Fibroblast of lung (primary cell): ENCODE measurements at regions not wholly inside any gene's neighbourhood (a gene's known extent, or its start where the extent isn't known, plus 50 kb on each side); places are given as distances from the start of the nearest gene placed in this dataset.

Experiments used
- DNase-seq, 2 donors: peaks; one replicate each; pipeline versions ENCODE4 v3.0.0 to v3.0.0-alpha.2; 2010; ENCODE audit warnings: low read depth in 2 of 2
- H2AFZ ChIP-seq: 2 replicates; pipeline ENCODE4 v1.5.1; 2012; ENCODE audit warnings: low read length, control low read depth, inconsistent platforms
- H3K27ac ChIP-seq: 2 replicates; pipeline ENCODE4 v1.5.1; 2011; ENCODE audit warnings: low read length, control low read depth; ENCODE audit not compliant: insufficient read depth
- H3K27me3 ChIP-seq: 2 replicates; pipeline ENCODE4 v1.5.1; 2011; ENCODE audit warnings: mild to moderate bottlenecking, low read length; ENCODE audit not compliant: control insufficient read depth, insufficient read depth
- H3K36me3 ChIP-seq: 2 replicates; pipeline ENCODE4 v1.5.1; 2011; ENCODE audit warnings: low read length; ENCODE audit not compliant: control insufficient read depth, insufficient read depth
- H3K4me1 ChIP-seq: 2 replicates; pipeline ENCODE4 v1.5.1; 2011; ENCODE audit warnings: low read length; ENCODE audit not compliant: control insufficient read depth, insufficient read depth; ENCODE audit errors: extremely low read depth
- H3K4me2 ChIP-seq: 2 replicates; pipeline ENCODE4 v1.5.1; 2011; ENCODE audit warnings: low read length, control low read depth; ENCODE audit not compliant: insufficient read depth; ENCODE audit errors: extremely low read depth
- H3K4me3 ChIP-seq, 4 experiments: fragments of 200-600 bp in 1 of 4; sonication (generic) in 1 of 4; replicated peaks in 1 of 4; 2 replicates each; pipeline ENCODE4 v1.5.1; 2011 to 2016; ENCODE audit warnings: low read length in 4 of 4, low read depth in 3 of 4, mild to moderate bottlenecking in 3 of 4, control low read depth in 2 of 4, inconsistent platforms in 1 of 4, mixed read lengths in 1 of 4; ENCODE audit not compliant: insufficient read depth in 1 of 4; ENCODE audit errors: control extremely low read depth in 1 of 4
- H3K79me2 ChIP-seq: 2 replicates; pipeline ENCODE4 v1.5.1; 2012; ENCODE audit warnings: mild to moderate bottlenecking, low read length, inconsistent platforms; ENCODE audit not compliant: control insufficient read depth, insufficient read depth
- H3K9ac ChIP-seq: 2 replicates; pipeline ENCODE4 v1.5.1; 2011; ENCODE audit warnings: mild to moderate bottlenecking, low read length, control low read depth; ENCODE audit not compliant: insufficient read depth
- H3K9me3 ChIP-seq: 2 replicates; pipeline ENCODE4 v1.5.1; 2012; ENCODE audit warnings: low read depth, low read length; ENCODE audit not compliant: control insufficient read depth, insufficient read depth
- H4K20me1 ChIP-seq: 2 replicates; pipeline ENCODE4 v1.5.1; 2011; ENCODE audit warnings: low read length; ENCODE audit not compliant: control insufficient read depth, insufficient read depth; ENCODE audit errors: extremely low read depth
- EZH2 ChIP-seq: IDR thresholded peaks from 2 replicates; pipeline ENCODE4 v1.5.1; 2012; ENCODE audit warnings: low read length, control low read depth, mild to moderate bottlenecking; ENCODE audit errors: missing control alignments
- TF ChIP-seq, protein P1 (sequence below), 2 donors: IDR thresholded peaks in 1 of 2; conservative IDR thresholded peaks in 1 of 2; 1 replicate in 1 of 2; 2 replicates in 1 of 2; pipeline ENCODE4 v1.5.1; 2011 to 2012; ENCODE audit warnings: low read length in 2 of 2, control low read depth in 1 of 2, inconsistent platforms in 1 of 2, low read depth in 1 of 2, mild to moderate bottlenecking in 1 of 2

DNA sequence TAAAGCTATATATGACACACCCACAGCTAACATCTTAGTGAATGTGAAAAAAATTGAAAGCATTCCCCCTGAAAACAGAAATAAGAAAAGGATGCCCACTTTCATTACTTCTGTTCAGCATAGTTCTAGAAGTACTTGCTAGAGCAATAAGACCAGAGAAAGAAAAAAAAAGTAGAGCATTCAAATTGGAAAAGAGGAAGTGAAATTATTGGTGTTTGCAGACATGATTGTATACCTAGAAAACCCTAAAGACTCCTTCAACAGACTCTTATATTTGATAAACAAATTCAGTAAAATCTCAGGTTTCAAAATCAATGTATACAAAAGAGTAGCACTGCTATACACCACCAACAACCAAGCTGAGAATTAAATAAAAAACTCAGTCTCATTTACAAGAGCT lies 1461.0 kb downstream of the AMY1C start:
- no peaks in the 10 kb centered on the region for H3K36me3 ChIP-seq
- H3K4me1 ChIP-seq, result no peaks in the 10 kb centered on the region
- H3K4me2 ChIP-seq, result no peak overlapping the region
- H2AFZ ChIP-seq, result no peak overlapping the region
- no peak for DNase-seq
- no peaks in the 10 kb centered on the region for H3K79me2 ChIP-seq
- no peak overlapping the region for H3K9ac ChIP-seq
- no peaks in the 10 kb centered on the region for H3K27me3 ChIP-seq
- H3K9me3 ChIP-seq, result no peaks in the 10 kb centered on the region
- H4K20me1 ChIP-seq, result no peaks in the 10 kb centered on the region
- TF ChIP-seq, protein P1, sequence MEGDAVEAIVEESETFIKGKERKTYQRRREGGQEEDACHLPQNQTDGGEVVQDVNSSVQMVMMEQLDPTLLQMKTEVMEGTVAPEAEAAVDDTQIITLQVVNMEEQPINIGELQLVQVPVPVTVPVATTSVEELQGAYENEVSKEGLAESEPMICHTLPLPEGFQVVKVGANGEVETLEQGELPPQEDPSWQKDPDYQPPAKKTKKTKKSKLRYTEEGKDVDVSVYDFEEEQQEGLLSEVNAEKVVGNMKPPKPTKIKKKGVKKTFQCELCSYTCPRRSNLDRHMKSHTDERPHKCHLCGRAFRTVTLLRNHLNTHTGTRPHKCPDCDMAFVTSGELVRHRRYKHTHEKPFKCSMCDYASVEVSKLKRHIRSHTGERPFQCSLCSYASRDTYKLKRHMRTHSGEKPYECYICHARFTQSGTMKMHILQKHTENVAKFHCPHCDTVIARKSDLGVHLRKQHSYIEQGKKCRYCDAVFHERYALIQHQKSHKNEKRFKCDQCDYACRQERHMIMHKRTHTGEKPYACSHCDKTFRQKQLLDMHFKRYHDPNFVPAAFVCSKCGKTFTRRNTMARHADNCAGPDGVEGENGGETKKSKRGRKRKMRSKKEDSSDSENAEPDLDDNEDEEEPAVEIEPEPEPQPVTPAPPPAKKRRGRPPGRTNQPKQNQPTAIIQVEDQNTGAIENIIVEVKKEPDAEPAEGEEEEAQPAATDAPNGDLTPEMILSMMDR (conservative IDR thresholded peaks at IDR 0.05 in 1 of 2, IDR thresholded peaks at IDR 0.05 in 1 of 2; ENCODE audit: low read depth in 1 of 2, low read length in 2 of 2), result no peak
- H3K4me3 ChIP-seq, result no peak overlapping the region
- H3K27ac ChIP-seq, result no peak overlapping the region

DNA sequence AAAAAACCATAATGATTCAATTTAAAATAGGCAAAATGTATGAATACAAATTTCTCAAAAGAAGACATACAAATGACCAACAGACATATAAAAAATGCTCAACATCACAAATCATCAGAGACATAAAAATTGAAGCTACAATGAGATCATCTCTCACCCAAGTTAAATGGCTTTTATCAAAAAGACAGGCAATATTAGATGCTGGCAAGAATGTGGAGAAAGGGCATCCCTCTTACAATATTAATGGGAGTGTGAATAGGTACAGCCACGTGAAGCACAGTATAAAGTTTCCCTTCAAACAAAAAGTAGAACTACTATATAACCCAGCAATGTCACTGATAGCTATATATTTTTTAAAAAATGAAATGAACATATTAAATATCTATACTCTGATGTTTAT lies 1481.7 kb downstream of the AMY1C start:
- H3K9me3 ChIP-seq, result no peaks in the 10 kb centered on the region
- H2AFZ ChIP-seq, result no peak overlapping the region
- no peaks in the 10 kb centered on the region for H3K4me1 ChIP-seq
- H3K36me3 ChIP-seq, result no peaks in the 10 kb centered on the region
- no peak overlapping the region for H3K9ac ChIP-seq
- H3K79me2 ChIP-seq, result no peaks in the 10 kb centered on the region
- DNase-seq, result no peak
- H3K27ac ChIP-seq, result no peak overlapping the region
- H3K27me3 ChIP-seq, result no peaks in the 10 kb centered on the region
- no peak overlapping the region for H3K4me3 ChIP-seq
- H3K4me2 ChIP-seq, result no peak overlapping the region
- TF ChIP-seq, protein P1 (conservative IDR thresholded peaks at IDR 0.05 in 1 of 2, IDR thresholded peaks at IDR 0.05 in 1 of 2; ENCODE audit: low read depth in 1 of 2, low read length in 2 of 2), result no peak
- no peak for TF ChIP-seq EZH2
- no peaks in the 10 kb centered on the region for H4K20me1 ChIP-seq

DNA sequence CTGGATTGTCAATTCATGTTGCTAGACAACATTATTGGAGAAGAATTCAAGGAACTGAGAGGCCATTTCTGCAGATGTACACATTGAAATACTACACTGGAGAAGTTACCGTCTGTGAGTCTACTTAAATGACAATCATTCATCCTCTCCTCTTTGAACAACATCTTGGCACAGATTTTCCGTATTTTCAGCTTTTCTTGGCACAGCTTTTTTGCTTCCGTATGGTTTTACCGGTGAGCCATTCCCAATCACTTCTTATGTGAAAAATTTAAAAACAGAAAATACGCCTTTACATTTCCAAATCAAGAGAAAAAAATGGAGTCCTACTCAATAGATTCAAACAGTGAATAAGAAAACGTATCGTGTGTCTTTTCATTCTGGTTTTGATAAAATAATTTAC lies 1493.7 kb downstream of the AMY1C start:
- no peaks in the 10 kb centered on the region for H3K4me1 ChIP-seq
- H3K9ac ChIP-seq, result no peak overlapping the region
- no peak overlapping the region for H3K4me2 ChIP-seq
- H4K20me1 ChIP-seq, result no peaks in the 10 kb centered on the region
- H3K9me3 ChIP-seq, result no peaks in the 10 kb centered on the region
- H3K27ac ChIP-seq, result no peak overlapping the region
- no peak overlapping the region for H3K4me3 ChIP-seq
- no peak overlapping the region for H2AFZ ChIP-seq
- no peaks in the 10 kb centered on the region for H3K27me3 ChIP-seq
- no peaks in the 10 kb centered on the region for H3K79me2 ChIP-seq
- no peaks in the 10 kb centered on the region for H3K36me3 ChIP-seq
- TF ChIP-seq, protein P1 (conservative IDR thresholded peaks at IDR 0.05 in 1 of 2, IDR thresholded peaks at IDR 0.05 in 1 of 2; ENCODE audit: low read depth in 1 of 2, low read length in 2 of 2), result no peak
- no peak for TF ChIP-seq EZH2
- DNase-seq, result no peak
